ENCODE measurements at regions not wholly inside any gene's neighbourhood (a gene's known extent, or its start where the extent isn't known, plus 50 kb on each side); places are given as distances from the start of the nearest gene placed in this dataset.

DNA sequence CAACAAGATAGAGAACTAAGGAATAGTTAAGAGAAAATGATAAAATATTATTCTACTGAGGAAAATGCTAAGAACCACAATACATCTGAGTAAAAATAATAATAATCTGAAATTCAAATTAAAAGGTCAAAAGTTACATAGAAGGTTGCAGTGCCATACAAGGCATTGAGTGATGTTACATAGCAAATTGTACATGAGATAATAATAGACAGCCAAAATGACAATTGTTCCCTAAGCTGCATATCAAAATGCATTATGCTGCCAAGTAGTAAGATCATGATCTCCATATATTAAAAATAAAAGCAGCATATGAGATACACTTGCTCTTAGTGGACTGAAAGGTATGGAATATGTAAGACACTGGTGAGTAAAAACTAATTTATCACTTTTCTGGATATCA, 547.7 kb downstream of the KCNT2 start:
- TF ChIP-seq, protein P1, sequence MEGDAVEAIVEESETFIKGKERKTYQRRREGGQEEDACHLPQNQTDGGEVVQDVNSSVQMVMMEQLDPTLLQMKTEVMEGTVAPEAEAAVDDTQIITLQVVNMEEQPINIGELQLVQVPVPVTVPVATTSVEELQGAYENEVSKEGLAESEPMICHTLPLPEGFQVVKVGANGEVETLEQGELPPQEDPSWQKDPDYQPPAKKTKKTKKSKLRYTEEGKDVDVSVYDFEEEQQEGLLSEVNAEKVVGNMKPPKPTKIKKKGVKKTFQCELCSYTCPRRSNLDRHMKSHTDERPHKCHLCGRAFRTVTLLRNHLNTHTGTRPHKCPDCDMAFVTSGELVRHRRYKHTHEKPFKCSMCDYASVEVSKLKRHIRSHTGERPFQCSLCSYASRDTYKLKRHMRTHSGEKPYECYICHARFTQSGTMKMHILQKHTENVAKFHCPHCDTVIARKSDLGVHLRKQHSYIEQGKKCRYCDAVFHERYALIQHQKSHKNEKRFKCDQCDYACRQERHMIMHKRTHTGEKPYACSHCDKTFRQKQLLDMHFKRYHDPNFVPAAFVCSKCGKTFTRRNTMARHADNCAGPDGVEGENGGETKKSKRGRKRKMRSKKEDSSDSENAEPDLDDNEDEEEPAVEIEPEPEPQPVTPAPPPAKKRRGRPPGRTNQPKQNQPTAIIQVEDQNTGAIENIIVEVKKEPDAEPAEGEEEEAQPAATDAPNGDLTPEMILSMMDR (IDR thresholded peaks at IDR 0.05), result no peak
- TF ChIP-seq POLR2A (IDR thresholded peaks at IDR 0.05), result no peak

Data from heart left ventricle (tissue), 13 donors.